H9 (cell line): ENCODE measurements at regions not wholly inside any gene's neighbourhood (a gene's known extent, or its start where the extent isn't known, plus 50 kb on each side); places are given as distances from the start of the nearest gene placed in this dataset.

Experiments
- DNase-seq: peaks from one replicate; pipeline ENCODE4 v3.0.0-alpha.2; 2017
- H2AFZ ChIP-seq: one replicate; pipeline ENCODE4 v1.6.1; 2013; ENCODE audit warnings: mild to moderate bottlenecking, low read length, control low read depth, moderate library complexity
- H2AK5ac ChIP-seq: 2 replicates; pipeline ENCODE4 v1.6.1; 2013; ENCODE audit warnings: low read length, control low read depth, mixed read lengths; ENCODE audit not compliant: insufficient read length
- H2BK120ac ChIP-seq: one replicate; pipeline ENCODE4 v1.6.1; 2013; ENCODE audit warnings: low read depth, mild to moderate bottlenecking, low read length, control low read depth, inconsistent platforms; ENCODE audit not compliant: poor library complexity, severe bottlenecking
- H2BK12ac ChIP-seq: 2 replicates; pipeline ENCODE4 v1.6.1; 2013; ENCODE audit warnings: low read length, control low read depth, mixed read lengths, low read depth; ENCODE audit not compliant: insufficient read length
- H2BK15ac ChIP-seq: 2 replicates; pipeline ENCODE4 v1.6.1; 2013; ENCODE audit warnings: low read depth, low read length, control low read depth
- H2BK20ac ChIP-seq: one replicate; pipeline ENCODE4 v1.6.1; 2013; ENCODE audit warnings: low read depth, mild to moderate bottlenecking, low read length, control low read depth, inconsistent platforms; ENCODE audit not compliant: poor library complexity, severe bottlenecking
- H2BK5ac ChIP-seq: 2 replicates; pipeline ENCODE4 v1.6.1; 2013; ENCODE audit warnings: low read length, control low read depth, mixed read lengths; ENCODE audit not compliant: insufficient read length
- H3K14ac ChIP-seq: 2 replicates; pipeline ENCODE4 v1.6.1; 2013; ENCODE audit warnings: low read length, control low read depth; ENCODE audit not compliant: insufficient read depth
- H3K18ac ChIP-seq: 2 replicates; pipeline ENCODE4 v1.6.1; 2013; ENCODE audit warnings: low read depth, mild to moderate bottlenecking, mixed read lengths, low read length, control low read depth; ENCODE audit not compliant: insufficient read length
- H3K23ac ChIP-seq: 2 replicates; pipeline ENCODE4 v1.6.1; 2013; ENCODE audit warnings: low read length, control low read depth, mixed read lengths, low read depth; ENCODE audit not compliant: insufficient read length
- H3K23me2 ChIP-seq: 2 replicates; pipeline ENCODE4 v1.6.1; 2013; ENCODE audit warnings: low read depth, mild to moderate bottlenecking, mixed read lengths, low read length, control low read depth; ENCODE audit not compliant: insufficient read length, poor library complexity, severe bottlenecking
- H3K27ac ChIP-seq: 2 replicates; pipeline ENCODE4 v1.5.1; 2013; ENCODE audit warnings: low read length, control low read depth, mixed read lengths, low read depth; ENCODE audit not compliant: insufficient read length
- H3K27me3 ChIP-seq: 2 replicates; pipeline ENCODE4 v1.6.1; 2013; ENCODE audit warnings: low read length, control low read depth, inconsistent platforms; ENCODE audit not compliant: insufficient read depth
- H3K4ac ChIP-seq: 2 replicates; pipeline ENCODE4 v1.6.1; 2013; ENCODE audit warnings: low read depth, mild to moderate bottlenecking, control low read depth, inconsistent platforms, low read length, moderate library complexity
- H3K4me1 ChIP-seq: 2 replicates; pipeline ENCODE4 v1.6.1; 2013; ENCODE audit warnings: low read length, control low read depth, inconsistent platforms; ENCODE audit not compliant: insufficient read depth
- H3K4me2 ChIP-seq: 2 replicates; pipeline ENCODE4 v1.6.1; 2013; ENCODE audit warnings: low read length, control low read depth, mixed read lengths; ENCODE audit not compliant: insufficient read length, insufficient read depth
- H3K56ac ChIP-seq: 2 replicates; pipeline ENCODE4 v1.6.1; 2013; ENCODE audit warnings: low read depth, mild to moderate bottlenecking, mixed read lengths, low read length, control low read depth; ENCODE audit not compliant: insufficient read length
- H3K79me1 ChIP-seq: 2 replicates; pipeline ENCODE4 v1.6.1; 2013; ENCODE audit warnings: low read depth, mild to moderate bottlenecking, moderate library complexity, low read length, control low read depth, inconsistent platforms; ENCODE audit not compliant: insufficient read depth, poor library complexity, severe bottlenecking
- H3K79me2 ChIP-seq: 2 replicates; pipeline ENCODE4 v1.6.1; 2013; ENCODE audit warnings: low read length, control low read depth, inconsistent platforms; ENCODE audit not compliant: insufficient read depth
- H3K9ac ChIP-seq: 2 replicates; pipeline ENCODE4 v1.6.1; 2013; ENCODE audit warnings: low read length, control low read depth, mixed read lengths; ENCODE audit not compliant: insufficient read length; ENCODE audit errors: extremely low read depth
- H3K9me3 ChIP-seq: one replicate; pipeline ENCODE4 v1.6.1; 2013; ENCODE audit warnings: low read depth, low read length, inconsistent platforms; ENCODE audit not compliant: control insufficient read depth
- H3T11ph ChIP-seq: one replicate; pipeline ENCODE4 v1.6.1; 2013; ENCODE audit warnings: mild to moderate bottlenecking, low read length, control low read depth, inconsistent platforms
- H4K20me1 ChIP-seq: one replicate; pipeline ENCODE4 v1.6.1; 2013; ENCODE audit not compliant: control insufficient read depth, insufficient read length, insufficient read depth
- H4K5ac ChIP-seq: 2 replicates; pipeline ENCODE4 v1.6.1; 2013; ENCODE audit warnings: low read depth, mild to moderate bottlenecking, mixed read lengths, low read length, control low read depth; ENCODE audit not compliant: insufficient read length
- H4K8ac ChIP-seq: replicated peaks from 2 replicates; pipeline ENCODE4 v1.6.1; 2013; ENCODE audit warnings: low read length, control low read depth, mixed read lengths, low read depth; ENCODE audit not compliant: insufficient read length
- H4K91ac ChIP-seq: 2 replicates; pipeline ENCODE4 v1.6.1; 2013; ENCODE audit warnings: low read depth, mild to moderate bottlenecking, moderate library complexity, mixed read lengths, low read length, control low read depth; ENCODE audit not compliant: insufficient read length
- H3K27ac Mint-ChIP-seq, 3 experiments: 2 replicates in 2 of 3; 3 replicates in 1 of 3; pipeline ENCODE4 v1.8.0; 2020 to 2021; ENCODE audit warnings: mixed read lengths in 3 of 3, mild to moderate bottlenecking in 1 of 3, moderate library complexity in 1 of 3
- H3K27me3 Mint-ChIP-seq: 2 replicates; pipeline ENCODE4 v1.8.0; 2021; ENCODE audit warnings: low read depth, mild to moderate bottlenecking, moderate library complexity, mixed read lengths
- H3K36me3 Mint-ChIP-seq, 3 experiments: 2 replicates in 2 of 3; 3 replicates in 1 of 3; pipeline ENCODE4 v1.8.0; 2020 to 2021; ENCODE audit warnings: low read depth in 3 of 3, mixed read lengths in 3 of 3; ENCODE audit not compliant: insufficient read depth in 1 of 3
- H3K4me1 Mint-ChIP-seq, 2 experiments: 2 replicates each; pipeline ENCODE4 v1.8.0; 2020; ENCODE audit warnings: mixed read lengths in 2 of 2
- H3K4me3 Mint-ChIP-seq, 2 experiments: 2 replicates in 1 of 2; 3 replicates in 1 of 2; pipeline ENCODE4 v1.8.0; 2020 to 2021; ENCODE audit warnings: mild to moderate bottlenecking in 2 of 2, mixed read lengths in 2 of 2, moderate library complexity in 1 of 2
- H3K9me3 Mint-ChIP-seq, 2 experiments: 2 replicates in 1 of 2; 3 replicates in 1 of 2; pipeline ENCODE4 v1.8.0; 2020; ENCODE audit warnings: mild to moderate bottlenecking in 2 of 2, mixed read lengths in 2 of 2, moderate library complexity in 1 of 2
- CTCF ChIP-seq: fragments of 200-600 bp; sonication (generic); conservative IDR thresholded peaks from 3 replicates; pipeline ENCODE4 v1.8.0; 2021; ENCODE audit warnings: antibody characterized with exemption, mild to moderate bottlenecking

GRCh38 chr4:123619895-123620294 lies 223.3 kb downstream of the SPRY1 start:
- no peak overlapping the region for H3T11ph ChIP-seq
- H4K8ac ChIP-seq: no peak overlapping the region
- H3K4me2 ChIP-seq: no peak overlapping the region
- H3K4me1 ChIP-seq: no peaks in the 10 kb centered on the region
- no peak overlapping the region for H2BK5ac ChIP-seq
- H3K4me3 Mint-ChIP-seq: no peak overlapping the region
- H3K79me1 ChIP-seq: no peaks in the 10 kb centered on the region
- H3K56ac ChIP-seq: no peak overlapping the region
- H2BK120ac ChIP-seq: no peak overlapping the region
- no peaks in the 10 kb centered on the region for H3K79me2 ChIP-seq
- H2BK20ac ChIP-seq: no peak overlapping the region
- TF ChIP-seq CTCF: no peak
- no peak overlapping the region for H3K4ac ChIP-seq
- H3K9me3 Mint-ChIP-seq: no peaks in the 10 kb centered on the region
- H3K36me3 Mint-ChIP-seq: no peaks in the 10 kb centered on the region
- no peak overlapping the region for H3K18ac ChIP-seq
- H4K91ac ChIP-seq: no peak overlapping the region
- no peak overlapping the region for H2AFZ ChIP-seq
- no peak overlapping the region for H3K14ac ChIP-seq
- no peak overlapping the region for H3K27ac ChIP-seq
- H3K23ac ChIP-seq: no peak overlapping the region
- no peaks in the 10 kb centered on the region for H3K9me3 ChIP-seq
- no peak overlapping the region for H3K9ac ChIP-seq
- H3K23me2 ChIP-seq: no peaks in the 10 kb centered on the region
- no peak for DNase-seq
- H2AK5ac ChIP-seq: no peak overlapping the region
- H3K27me3 Mint-ChIP-seq: no peaks in the 10 kb centered on the region; the same call in 1 of the 2 replicates
- no peak overlapping the region for H2BK12ac ChIP-seq
- H3K27me3 ChIP-seq: no peaks in the 10 kb centered on the region
- H4K20me1 ChIP-seq: no peaks in the 10 kb centered on the region
- H3K4me1 Mint-ChIP-seq: peaks cover 9 to 16% of the 10 kb centered on the region in 2 experiments; a peak in 3 of 4 replicates
- no peak overlapping the region for H3K27ac Mint-ChIP-seq
- H2BK15ac ChIP-seq: no peak overlapping the region
- H4K5ac ChIP-seq: no peak overlapping the region
